ENCODE measurements at regions not wholly inside any gene's neighbourhood (a gene's known extent, or its start where the extent isn't known, plus 50 kb on each side); places are given as distances from the start of the nearest gene placed in this dataset.

DNA sequence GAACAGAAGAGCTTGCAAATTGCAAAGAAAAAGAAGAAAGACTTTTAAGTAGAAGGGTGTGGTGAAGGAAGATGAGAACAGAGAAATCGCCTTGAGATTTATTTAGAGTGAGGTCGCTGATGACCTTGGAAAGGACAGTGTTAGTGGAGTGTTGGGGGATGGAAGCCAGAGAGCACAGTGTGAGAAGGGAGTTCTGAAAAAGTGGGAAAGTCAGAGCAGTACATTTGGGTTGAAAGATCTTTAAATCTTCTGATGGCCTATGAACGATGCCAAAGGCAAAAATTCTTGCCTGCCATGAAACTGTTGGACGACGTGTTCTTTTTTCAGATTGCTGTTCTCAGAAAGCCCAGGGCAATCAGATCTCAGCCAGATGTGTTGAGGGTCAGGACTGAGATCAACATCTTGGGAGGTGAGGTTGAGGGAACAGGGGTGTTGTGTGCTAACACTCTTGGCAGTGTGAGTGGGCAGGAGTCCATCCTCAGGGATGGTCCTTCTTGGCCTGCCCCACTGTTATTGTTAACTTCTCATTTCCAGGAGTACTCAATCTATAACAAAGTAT, 330.1 kb downstream of the MAP2K6 start:
- no peak overlapping the region for H3K4me3 Mint-ChIP-seq
- no peak overlapping the region for H3K27ac Mint-ChIP-seq
- no peak for DNase-seq
- H3K27me3 Mint-ChIP-seq, result no peaks in the 10 kb centered on the region
- H3K36me3 Mint-ChIP-seq, result peaks cover 4% of the 10 kb centered on the region
- CTCF ChIA-PET, result no interaction called here
- peaks cover 10% of the 10 kb centered on the region for H3K9me3 Mint-ChIP-seq
- H3K4me1 Mint-ChIP-seq, result peaks cover 4% of the 10 kb centered on the region

DNA sequence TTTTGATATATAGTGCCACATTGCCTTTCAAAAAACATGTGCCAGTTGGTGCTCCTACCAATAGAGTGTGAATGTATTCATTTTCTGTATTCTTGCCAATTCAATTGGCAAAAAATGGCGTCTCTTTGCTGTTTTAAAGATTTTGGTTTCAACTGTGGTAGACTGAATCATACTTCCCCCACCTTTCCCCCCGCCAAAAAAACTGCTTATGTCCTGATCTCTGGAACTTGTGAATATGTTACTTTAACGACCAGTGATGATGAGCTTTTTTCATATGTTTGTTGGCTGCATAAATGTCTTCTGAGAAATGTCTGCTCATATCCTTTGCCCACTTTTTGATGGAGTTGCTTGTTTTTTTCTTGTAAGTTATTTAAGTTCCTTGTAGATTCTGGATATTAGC, 325.1 kb upstream of the KCNJ16 start:
- H3K27me3 Mint-ChIP-seq, result no peaks in the 10 kb centered on the region
- no peak for DNase-seq
- peaks cover 4% of the 10 kb centered on the region for H3K9me3 Mint-ChIP-seq
- H3K27ac Mint-ChIP-seq, result no peak overlapping the region
- H3K4me3 Mint-ChIP-seq, result no peak overlapping the region
- no peaks in the 10 kb centered on the region for H3K36me3 Mint-ChIP-seq
- CTCF ChIA-PET, result no interaction called here
- H3K4me1 Mint-ChIP-seq, result no peaks in the 10 kb centered on the region

DNA sequence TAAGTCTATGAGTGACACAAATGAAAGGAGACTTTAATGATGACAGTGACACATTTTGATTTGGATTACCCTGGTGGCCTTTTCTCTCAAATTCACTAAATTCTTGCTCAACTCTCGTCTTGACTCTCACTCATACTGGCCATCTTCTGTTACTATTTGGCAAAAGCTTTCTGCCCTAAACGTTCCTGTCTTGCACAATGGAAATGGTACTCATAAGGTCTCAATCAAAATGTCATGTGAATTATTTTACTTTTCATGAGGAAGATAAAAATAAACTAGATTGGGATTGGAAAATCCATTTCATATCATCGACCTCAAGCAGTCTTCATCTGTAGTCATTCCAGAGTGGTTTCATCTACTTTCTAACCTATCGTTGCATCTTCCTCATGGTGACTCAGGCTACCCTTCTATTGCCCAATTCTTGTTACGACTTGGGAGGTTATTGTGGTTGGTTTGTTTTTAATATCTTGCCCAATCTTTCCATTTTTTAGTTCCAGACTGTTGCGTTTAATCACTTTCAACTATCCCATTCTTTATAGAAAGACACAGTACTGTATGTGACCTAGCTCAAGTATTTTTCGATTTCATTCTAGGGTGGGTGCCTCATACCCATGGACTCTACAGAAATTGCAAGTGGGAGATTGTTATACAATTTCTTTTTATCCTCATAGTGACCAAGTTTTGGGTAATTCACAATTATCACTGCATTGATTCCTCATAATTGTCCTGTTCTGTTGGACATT, 317.2 kb upstream of the KCNJ16 start:
- CTCF ChIA-PET, result no interaction called here
- H3K4me1 Mint-ChIP-seq, result no peaks in the 10 kb centered on the region
- no peak for DNase-seq
- H3K36me3 Mint-ChIP-seq, result no peaks in the 10 kb centered on the region
- H3K27me3 Mint-ChIP-seq, result no peaks in the 10 kb centered on the region
- no peak overlapping the region for H3K4me3 Mint-ChIP-seq
- no peaks in the 10 kb centered on the region for H3K9me3 Mint-ChIP-seq
- H3K27ac Mint-ChIP-seq, result no peak overlapping the region

DNA sequence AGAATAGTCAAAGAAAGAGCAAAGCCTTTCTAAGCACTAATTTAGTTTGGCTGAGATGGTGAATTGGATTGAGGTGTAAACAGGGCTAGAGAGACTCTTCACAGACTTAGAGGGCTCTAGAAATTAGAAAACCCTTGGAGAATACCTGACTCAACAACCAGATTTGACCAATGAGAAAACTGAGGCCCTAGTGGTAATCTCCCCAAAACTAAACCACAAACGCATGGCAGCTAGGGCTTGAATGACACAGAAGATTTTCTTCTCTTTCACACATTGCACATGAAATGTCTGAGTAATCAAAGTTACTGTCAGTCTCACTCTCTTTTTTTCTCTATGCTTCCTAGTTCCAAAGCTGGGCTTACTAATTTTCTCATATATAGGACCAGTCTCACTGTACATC, 314.5 kb upstream of the KCNJ16 start:
- Mint-ChIP-seq H3K4me1 (no peaks in the 10 kb centered on the region), H3K27me3 (no peaks in the 10 kb centered on the region), H3K4me3 (no peak overlapping the region), H3K27ac (no peak overlapping the region), H3K36me3 (no peaks in the 10 kb centered on the region), H3K9me3 (no peaks in the 10 kb centered on the region)
- DNase-seq, result no peak
- CTCF ChIA-PET, result no interaction called here

DNA sequence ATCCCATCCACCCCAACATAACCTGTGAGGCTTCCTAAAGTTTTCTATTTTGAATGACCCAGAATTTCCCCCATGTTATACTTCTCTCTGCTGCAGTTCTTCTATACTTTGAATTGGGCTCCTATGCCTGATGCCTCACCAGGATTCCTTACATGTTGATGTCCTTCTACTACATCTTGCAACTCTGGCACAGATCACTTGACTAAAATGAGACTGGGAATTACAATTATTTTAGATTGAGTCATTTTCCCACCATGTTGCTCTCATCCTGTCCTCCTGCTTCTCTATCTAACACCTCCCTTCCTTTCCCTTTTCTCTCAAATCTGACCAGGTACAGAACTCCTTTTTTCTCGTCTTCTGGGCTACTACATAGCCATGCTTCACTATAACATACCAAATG, 314.0 kb upstream of the KCNJ16 start:
- no peaks in the 10 kb centered on the region for H3K27me3 Mint-ChIP-seq
- H3K4me3 Mint-ChIP-seq, result no peak overlapping the region
- CTCF ChIA-PET, result no interaction called here
- H3K36me3 Mint-ChIP-seq, result no peaks in the 10 kb centered on the region
- H3K9me3 Mint-ChIP-seq, result no peaks in the 10 kb centered on the region
- DNase-seq, result no peak
- no peak overlapping the region for H3K27ac Mint-ChIP-seq
- no peaks in the 10 kb centered on the region for H3K4me1 Mint-ChIP-seq

DNA sequence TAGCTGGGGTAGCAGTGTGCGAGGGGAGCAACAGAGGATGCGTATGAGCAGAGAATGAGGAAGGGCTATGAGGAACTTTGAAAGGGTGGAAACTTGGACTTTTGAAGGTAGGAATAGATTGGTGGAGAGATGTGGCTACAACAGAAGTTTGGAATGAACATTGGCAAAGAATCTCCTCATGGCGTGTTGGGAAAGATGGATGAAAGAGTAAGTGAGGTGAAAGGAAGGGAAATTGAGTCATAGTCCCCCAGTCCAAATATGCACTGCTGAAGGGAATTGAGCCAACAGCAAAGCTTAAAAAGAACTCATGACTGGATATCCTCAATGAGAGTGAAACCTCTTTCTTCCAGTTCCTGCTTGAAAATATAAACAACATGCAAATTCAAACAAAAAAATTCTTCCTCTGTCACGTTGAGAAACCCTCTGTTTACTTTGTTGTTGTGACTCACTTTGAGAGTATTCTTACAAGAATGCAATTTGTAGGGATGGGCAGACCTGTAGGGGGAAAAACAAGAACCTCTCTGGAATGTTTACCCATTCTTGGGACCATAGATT, 313.2 kb upstream of the KCNJ16 start:
- CTCF ChIA-PET, result no interaction called here
- Mint-ChIP-seq H3K27ac (no peak overlapping the region), H3K4me3 (no peak overlapping the region), H3K4me1 (no peaks in the 10 kb centered on the region), H3K9me3 (no peaks in the 10 kb centered on the region), H3K27me3 (no peaks in the 10 kb centered on the region), H3K36me3 (no peaks in the 10 kb centered on the region)
- DNase-seq, result no peak

DNA sequence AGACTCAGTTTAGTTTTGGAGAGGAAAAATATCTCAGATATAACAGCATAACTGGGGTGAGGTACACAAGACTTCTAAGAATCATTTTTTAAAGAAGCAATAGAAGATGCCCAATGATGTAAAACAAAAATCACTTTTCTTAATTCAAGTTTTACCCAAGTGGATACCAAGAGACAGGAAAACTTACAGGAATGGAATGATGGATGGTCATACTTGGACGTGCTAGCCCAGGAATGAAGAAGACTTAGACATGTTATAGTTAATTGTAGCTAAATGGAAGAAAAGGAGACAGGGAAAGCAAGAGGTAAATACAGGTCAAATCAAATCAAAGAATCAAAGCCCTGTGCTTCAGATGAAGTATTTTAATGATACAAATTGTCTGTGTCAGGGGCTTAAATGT, 312.7 kb upstream of the KCNJ16 start:
- Mint-ChIP-seq H3K9me3 (no peaks in the 10 kb centered on the region), H3K27me3 (no peaks in the 10 kb centered on the region), H3K4me1 (no peaks in the 10 kb centered on the region), H3K27ac (no peak overlapping the region), H3K4me3 (no peak overlapping the region), H3K36me3 (no peaks in the 10 kb centered on the region)
- CTCF ChIA-PET, result no interaction called here
- DNase-seq, result no peak

DNA sequence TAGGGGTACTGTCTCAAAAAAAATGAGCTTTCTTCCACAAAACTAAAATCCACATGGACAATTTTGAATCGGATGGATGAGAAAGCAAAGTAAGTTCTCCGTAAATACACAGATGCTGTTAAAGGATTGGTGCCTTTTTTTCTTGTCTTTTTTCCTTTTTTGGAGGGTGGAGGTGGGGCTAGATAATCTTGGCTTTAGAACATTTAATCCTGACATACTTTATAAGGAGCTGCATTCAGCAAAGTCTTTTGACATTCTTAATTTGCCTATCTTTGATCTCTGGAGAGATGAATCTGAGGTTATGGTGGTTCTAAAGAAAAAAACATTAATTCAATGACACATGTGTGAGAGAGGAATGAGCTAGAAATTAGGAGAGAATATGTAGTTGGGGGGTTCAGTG, 312.3 kb upstream of the KCNJ16 start:
- no peak for DNase-seq
- H3K4me1 Mint-ChIP-seq, result no peaks in the 10 kb centered on the region
- H3K27me3 Mint-ChIP-seq, result no peaks in the 10 kb centered on the region
- H3K36me3 Mint-ChIP-seq, result no peaks in the 10 kb centered on the region
- no peak overlapping the region for H3K27ac Mint-ChIP-seq
- CTCF ChIA-PET, result no interaction called here
- no peak overlapping the region for H3K4me3 Mint-ChIP-seq
- no peaks in the 10 kb centered on the region for H3K9me3 Mint-ChIP-seq

DNA sequence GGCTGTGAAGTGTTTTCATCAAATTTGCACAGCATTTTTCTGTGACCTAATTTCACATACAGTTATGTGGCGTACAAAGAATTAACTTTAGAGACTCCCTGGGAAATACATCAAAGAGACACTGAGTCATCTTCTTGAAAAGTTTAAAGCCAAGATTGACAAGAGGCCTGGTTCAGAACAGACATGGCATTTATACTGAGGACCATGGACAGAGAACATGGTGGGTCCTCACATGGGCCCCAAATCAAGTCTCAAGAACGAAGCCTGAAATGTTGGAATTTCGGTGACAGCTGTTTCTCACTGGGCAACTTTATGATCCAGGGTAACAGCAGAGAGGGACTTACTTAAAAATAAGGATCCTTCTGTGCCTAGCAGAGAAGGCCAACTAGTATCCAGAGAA, 311.5 kb upstream of the KCNJ16 start:
- Mint-ChIP-seq H3K4me1 (no peaks in the 10 kb centered on the region), H3K36me3 (no peaks in the 10 kb centered on the region), H3K27ac (no peak overlapping the region), H3K4me3 (no peak overlapping the region), H3K27me3 (no peaks in the 10 kb centered on the region), H3K9me3 (no peaks in the 10 kb centered on the region)
- no peak for DNase-seq
- CTCF ChIA-PET, result no interaction called here

DNA sequence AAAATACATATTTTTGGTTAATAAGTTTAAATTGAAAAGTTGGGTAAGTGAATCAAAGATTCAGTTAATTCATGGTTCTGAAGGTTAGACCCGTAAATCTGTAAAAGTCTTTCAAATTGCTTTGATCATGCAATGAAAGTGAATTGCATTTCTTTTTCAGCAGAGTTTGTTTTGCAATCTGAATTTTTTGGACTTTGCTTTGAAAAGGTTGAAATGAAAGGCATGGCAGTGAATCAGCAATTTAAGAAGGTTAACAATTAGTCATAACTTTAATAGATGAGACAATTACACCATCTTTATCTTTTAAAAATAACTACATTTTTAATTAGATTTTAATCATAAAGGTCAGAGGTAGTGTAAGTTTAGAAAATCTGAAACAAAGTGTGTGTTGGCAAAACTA, 310.9 kb upstream of the KCNJ16 start:
- Mint-ChIP-seq H3K27me3 (no peaks in the 10 kb centered on the region), H3K4me3 (no peak overlapping the region), H3K4me1 (no peaks in the 10 kb centered on the region), H3K9me3 (no peaks in the 10 kb centered on the region), H3K36me3 (no peaks in the 10 kb centered on the region), H3K27ac (no peak overlapping the region)
- CTCF ChIA-PET, result no interaction called here
- no peak for DNase-seq

DNA sequence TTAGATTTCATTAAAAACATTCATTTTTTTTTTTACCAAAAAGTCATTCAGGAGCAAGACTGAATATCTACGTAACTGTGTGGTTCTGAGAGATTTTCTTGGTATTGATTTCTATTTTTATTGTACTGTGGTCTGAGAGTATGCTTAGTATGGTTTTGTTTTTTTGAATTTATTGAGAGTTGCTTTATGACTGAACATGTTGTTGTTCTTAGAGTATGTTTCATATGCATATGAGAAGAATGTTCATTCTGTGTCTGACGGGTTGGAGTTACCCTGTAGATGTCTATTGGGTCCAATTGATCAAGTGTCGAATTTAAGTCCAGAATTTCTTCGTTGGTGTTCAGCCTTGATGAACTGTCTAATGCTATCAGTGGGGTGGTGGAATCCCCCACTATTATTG, 306.0 kb upstream of the KCNJ16 start:
- CTCF ChIA-PET, result interaction anchor here (0.7 kb wide), 1 partner anchor 459 kb away, joined by 3 read pairs; no protein-coding TSS in a partner anchor
- Mint-ChIP-seq H3K36me3 (no peaks in the 10 kb centered on the region), H3K27ac (no peak overlapping the region), H3K9me3 (no peaks in the 10 kb centered on the region), H3K27me3 (no peaks in the 10 kb centered on the region), H3K4me1 (no peaks in the 10 kb centered on the region), H3K4me3 (no peak overlapping the region)
- no peak for DNase-seq

DNA sequence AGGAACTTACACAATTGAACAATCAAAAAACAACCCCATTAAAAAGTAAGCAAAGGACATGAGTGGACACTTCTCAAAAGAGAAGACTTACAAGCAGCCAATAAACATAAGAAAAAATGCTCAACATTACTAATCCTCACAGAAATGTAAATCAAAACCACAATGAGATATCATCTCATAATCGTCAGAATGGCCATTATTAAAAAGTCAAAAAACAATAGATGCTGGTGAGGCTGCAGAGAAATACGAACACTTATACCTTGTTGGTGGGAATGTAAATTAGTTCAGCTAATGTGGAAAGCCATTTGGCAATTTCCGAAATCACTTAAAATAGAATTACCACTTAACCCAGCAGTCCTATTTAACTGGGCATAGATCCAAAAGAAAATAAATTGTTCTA, 301.9 kb upstream of the KCNJ16 start:
- Mint-ChIP-seq H3K4me1 (no peaks in the 10 kb centered on the region), H3K27ac (no peak overlapping the region), H3K27me3 (no peaks in the 10 kb centered on the region), H3K4me3 (no peak overlapping the region), H3K9me3 (no peaks in the 10 kb centered on the region), H3K36me3 (no peaks in the 10 kb centered on the region)
- DNase-seq, result no peak
- CTCF ChIA-PET, result no interaction called here

DNA sequence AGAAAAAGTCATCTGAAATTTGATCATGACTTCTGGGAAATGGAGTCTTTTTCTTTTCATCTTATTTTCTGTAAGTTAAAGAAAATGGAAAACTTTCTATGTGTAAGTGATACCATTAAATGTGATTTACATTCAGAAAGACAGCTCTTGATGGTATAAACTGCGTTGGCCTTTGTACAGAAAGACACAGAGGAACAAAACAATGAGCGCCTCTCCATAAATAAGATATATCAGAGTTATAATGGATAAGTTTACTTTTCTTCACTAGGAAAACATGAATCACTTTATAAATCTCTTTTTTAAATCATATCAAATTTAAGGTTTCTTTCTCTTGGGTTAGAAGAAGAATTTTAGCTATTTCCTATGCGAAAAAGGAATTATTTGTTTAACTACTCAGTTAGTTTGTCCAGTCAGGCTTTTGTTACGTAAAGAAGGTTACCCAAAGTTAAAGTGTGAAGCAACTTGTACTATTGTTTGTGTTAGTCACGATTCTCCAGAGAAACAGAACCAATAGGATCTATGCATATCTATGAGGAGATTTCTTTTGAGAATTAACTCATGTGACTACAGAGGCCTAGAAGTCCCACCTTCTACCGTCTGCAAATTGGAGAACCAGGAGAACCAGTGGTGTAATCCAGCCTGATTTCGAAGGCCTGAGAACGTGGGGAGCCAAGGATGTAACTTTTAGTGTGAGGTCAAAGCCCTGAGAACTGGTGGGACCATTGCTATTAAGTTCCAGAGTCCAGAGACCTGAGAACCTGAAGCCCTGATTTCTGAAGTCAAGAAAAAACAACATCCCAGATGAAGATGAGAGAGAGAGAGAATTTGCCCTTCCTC, 295.4 kb upstream of the KCNJ16 start:
- no peak for DNase-seq
- no peaks in the 10 kb centered on the region for H3K27me3 Mint-ChIP-seq
- no peak overlapping the region for H3K4me3 Mint-ChIP-seq
- CTCF ChIA-PET, result no interaction called here
- no peak overlapping the region for H3K27ac Mint-ChIP-seq
- no peaks in the 10 kb centered on the region for H3K4me1 Mint-ChIP-seq
- no peaks in the 10 kb centered on the region for H3K9me3 Mint-ChIP-seq
- H3K36me3 Mint-ChIP-seq, result no peaks in the 10 kb centered on the region

DNA sequence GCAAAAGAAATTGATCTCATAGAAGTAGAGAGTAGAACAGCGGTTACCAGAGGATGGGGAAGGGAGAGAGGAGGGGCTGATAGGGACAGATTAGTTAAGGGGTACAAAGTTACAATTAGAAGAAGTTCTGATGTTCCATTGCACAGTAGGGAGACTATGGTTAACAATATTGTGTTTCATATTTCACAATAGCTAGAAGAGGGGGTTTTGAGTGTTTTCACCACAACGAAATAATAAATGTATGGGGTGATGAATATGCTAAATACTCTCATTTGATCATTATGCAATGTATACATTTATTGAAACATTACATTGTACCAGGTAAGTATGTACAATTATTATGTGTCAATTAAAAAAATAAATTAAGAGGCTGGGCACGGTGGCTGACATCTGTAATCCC, 291.2 kb upstream of the KCNJ16 start:
- Mint-ChIP-seq H3K27me3 (no peaks in the 10 kb centered on the region), H3K9me3 (no peaks in the 10 kb centered on the region), H3K4me3 (no peak overlapping the region), H3K27ac (no peak overlapping the region), H3K36me3 (no peaks in the 10 kb centered on the region), H3K4me1 (no peaks in the 10 kb centered on the region)
- CTCF ChIA-PET, result no interaction called here
- no peak for DNase-seq

DNA sequence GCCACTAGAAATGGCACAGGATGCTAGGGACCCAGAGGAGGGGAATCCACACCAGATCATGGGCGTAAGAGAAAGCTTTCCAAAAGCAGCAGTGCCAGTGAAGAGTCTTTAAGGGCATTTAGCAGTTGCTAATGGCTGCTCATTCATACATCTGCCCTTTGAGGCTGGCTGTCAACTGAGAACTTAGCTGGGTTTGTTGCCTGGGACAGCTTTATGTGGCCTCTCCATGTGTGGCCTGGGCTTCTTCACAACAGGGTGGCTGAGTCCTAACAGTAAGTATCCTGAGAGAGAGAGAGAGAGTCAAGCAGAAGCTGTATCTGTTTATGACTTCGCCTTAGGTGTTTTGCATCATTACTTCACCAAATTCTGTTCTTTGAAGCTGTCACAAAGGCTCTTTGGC, 286.1 kb upstream of the KCNJ16 start:
- no peak overlapping the region for H3K4me3 Mint-ChIP-seq
- peaks cover 6% of the 10 kb centered on the region for H3K9me3 Mint-ChIP-seq
- H3K27ac Mint-ChIP-seq, result no peak overlapping the region
- no peaks in the 10 kb centered on the region for H3K4me1 Mint-ChIP-seq
- no peaks in the 10 kb centered on the region for H3K27me3 Mint-ChIP-seq
- DNase-seq, result no peak
- H3K36me3 Mint-ChIP-seq, result no peaks in the 10 kb centered on the region
- CTCF ChIA-PET, result interaction anchor here (0.8 kb wide), 1 partner anchor 907 kb away, joined by 3 read pairs; no protein-coding TSS in a partner anchor

All from activated naive CD4-positive, alpha-beta T cell treated with anti-CD3 and anti-CD28 coated beads, Interleukin-2, amount 10 ng/mL, durations not matched to agents 7 days and 5 days (primary cell).